ENCODE measurements at regions not wholly inside any gene's neighbourhood (a gene's known extent, or its start where the extent isn't known, plus 50 kb on each side); places are given as distances from the start of the nearest gene placed in this dataset.
"Not testable (repeated sequence)": the region's sequence is repeated elsewhere in the genome, so short reads cannot be mapped to it uniquely, and the experiment has no call there.

- no peak for DNase-seq (ENCODE audit: low spot score)
Observed at GRCh38 chrX:121853762-121854613, 806.6 kb downstream of the GLUD2 start.

DNA sequence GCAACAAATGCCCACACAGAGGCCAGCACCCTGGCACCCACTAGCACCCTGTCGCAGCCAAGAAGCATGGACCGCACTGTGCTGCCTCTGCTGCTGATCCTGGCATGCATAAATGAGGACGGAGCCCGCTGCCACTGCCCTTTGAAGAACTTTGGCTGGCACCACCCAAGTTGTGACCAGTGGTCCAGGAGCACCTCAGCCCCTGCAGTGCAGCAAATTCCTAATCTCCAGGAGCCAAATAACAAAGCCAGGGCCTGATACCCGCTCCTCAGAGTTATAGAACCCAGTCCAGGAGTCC, 807.2 kb downstream of the GLUD2 start:
- no peak for DNase-seq (ENCODE audit: low spot score)

- DNase-seq (ENCODE audit: low spot score): no peak
Observed at GRCh38 chrX:121858867-121859647, 811.6 kb downstream of the GLUD2 start.

DNA sequence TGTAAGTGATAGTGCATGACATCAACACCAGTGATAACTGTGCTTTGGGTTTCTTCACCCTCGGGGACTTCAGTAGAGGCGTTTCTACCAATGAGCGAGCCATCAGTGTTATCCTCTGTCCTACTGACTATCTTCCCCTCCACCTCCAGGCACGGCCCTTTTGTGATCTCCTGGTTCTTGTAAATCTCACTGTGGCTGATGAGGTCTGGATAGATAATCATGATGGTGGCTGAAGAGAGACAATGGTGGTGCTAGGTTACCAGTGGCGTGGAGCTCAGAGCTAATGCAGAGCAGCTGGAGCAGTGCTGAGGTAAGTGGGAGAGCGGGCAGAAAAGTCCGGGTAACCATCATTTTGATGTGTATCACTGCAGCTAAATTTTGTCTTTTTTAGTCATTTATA, 816.6 kb downstream of the GLUD2 start:
- DNase-seq (ENCODE audit: low spot score): no peak

DNA sequence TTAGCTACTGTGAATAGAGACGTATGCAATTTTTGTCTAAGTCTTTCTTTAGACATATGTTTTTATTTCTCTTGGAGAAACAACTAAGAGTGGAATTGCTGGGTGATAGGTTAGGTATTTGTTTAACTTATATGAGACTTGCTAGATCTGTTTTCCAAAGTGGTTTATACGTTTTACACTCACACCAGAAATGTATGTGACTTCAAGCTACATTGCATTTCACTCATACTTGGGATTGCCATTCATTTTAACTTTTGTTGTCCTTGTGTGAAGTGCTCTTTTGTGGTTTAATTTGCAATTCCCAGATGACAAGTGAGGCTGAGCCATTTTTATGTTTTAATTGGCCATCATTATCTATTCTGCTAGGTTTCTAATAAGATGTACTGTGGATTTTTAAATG, 817.2 kb downstream of the GLUD2 start:
- DNase-seq (ENCODE audit: low spot score): no peak

DNA sequence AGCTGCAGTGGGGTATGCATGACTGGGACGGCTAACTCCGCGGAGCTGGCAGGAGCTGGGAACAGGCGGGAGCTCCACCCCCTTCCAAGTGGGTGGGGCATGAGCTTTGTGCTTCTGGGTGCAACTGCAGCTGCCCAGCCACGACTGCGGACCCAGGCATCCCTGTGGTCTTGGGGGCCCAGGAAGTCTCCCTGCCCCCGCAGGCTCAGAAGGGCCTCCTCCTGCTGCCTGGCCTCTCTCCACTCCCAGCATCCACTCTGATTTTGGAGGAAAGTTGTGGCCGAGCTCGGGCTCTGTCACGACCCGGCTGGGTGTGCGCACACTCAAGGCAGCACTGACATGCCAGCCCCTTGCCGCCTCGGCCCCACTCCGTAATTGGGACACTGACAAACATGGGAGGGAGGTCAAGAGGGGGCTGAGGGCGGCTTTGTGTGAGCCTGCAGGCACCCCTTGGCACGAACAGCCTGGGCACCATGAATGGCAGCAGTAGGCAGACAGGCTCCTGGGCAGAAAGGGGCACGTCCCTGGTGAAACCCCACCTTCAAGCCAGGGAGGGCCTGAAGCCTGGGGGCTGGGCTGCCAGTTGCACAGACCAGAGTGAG, 822.6 kb downstream of the GLUD2 start:
- no peak for DNase-seq (ENCODE audit: low spot score)

DNA sequence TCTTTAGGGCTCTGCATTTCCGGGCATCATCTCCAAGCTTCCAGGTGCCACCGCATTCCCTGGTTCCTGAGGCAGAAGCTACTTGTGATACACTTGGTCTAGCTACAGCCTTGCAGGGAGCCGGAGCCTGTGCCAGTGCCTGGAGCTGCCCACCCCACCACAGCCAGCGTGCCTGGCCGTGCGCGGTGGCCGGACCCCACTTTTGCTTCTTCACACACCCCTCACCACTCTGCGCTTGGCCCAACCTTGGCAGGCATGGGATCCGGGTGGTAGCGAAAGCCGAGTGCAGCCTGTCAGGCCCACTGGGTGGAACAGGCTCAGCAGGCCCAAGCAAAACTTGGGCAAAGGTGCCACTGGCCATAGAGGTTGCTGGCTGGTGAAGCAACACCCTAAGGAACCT, 823.7 kb downstream of the GLUD2 start:
- DNase-seq (ENCODE audit: low spot score): no peak

- DNase-seq (ENCODE audit: low spot score): no peak
Observed at GRCh38 chrX:121876305-121876704, 828.9 kb downstream of the GLUD2 start.

GRCh38 chrX:121877337-121877736, 829.9 kb downstream of the GLUD2 start:
- DNase-seq (ENCODE audit: low spot score): not testable (repeated sequence)

GRCh38 chrX:121886557-121886956, 839.1 kb downstream of the GLUD2 start:
- DNase-seq (ENCODE audit: low spot score): no peak

- no peak for DNase-seq (ENCODE audit: low spot score)
Observed at GRCh38 chrX:121894756-121895155, 847.3 kb downstream of the GLUD2 start.

DNA sequence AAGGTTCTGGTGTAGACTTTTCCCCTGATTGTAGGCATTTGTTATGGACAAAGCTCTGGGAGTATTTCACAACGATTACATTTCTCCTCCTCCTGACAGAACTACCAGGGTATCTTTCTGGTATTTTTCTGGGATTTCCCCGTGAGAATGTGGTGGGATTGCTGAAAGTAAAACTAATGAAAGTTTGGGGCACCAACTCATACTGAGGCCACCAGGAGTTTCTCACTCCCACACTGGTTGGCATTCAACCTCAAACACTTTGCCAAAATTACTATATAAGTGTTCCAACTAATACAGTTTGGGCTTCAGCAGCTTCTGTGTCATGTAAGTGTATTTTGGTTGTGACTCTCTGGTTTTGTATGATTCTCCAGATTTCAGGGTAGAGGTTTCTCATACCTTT, 855.1 kb downstream of the GLUD2 start:
- DNase-seq (ENCODE audit: low spot score): no peak

- DNase-seq (ENCODE audit: low spot score): no peak
Observed at GRCh38 chrX:121903961-121904360, 856.6 kb downstream of the GLUD2 start.

DNA sequence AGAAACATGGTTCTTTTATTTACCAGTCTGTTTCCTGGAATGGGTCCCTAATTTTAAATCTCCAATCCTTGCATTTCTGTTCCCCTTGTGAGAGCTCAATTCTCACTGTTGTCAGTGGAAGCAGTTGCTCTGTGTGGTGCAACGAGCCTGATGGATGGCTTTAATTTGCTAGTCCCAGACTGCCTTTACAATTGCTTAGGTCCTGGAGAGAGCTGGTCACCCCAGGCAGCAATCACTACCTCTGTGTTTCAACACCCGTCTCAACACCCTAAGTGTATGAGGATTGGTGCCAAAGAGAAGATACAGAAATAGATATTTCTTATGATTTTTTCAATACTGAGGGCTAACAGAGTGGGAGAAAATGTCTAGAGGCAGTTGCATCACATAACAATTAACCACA, 873.8 kb downstream of the GLUD2 start:
- no peak for DNase-seq (ENCODE audit: low spot score)

- DNase-seq (ENCODE audit: low spot score): no peak
Observed at GRCh38 chrX:121931567-121931966, 884.2 kb downstream of the GLUD2 start.

- no peak for DNase-seq (ENCODE audit: low spot score)
Observed at GRCh38 chrX:121932688-121933087, 885.3 kb downstream of the GLUD2 start.

GRCh38 chrX:121949041-121949760, 901.8 kb downstream of the GLUD2 start:
- DNase-seq (ENCODE audit: low spot score): no peak

DNA sequence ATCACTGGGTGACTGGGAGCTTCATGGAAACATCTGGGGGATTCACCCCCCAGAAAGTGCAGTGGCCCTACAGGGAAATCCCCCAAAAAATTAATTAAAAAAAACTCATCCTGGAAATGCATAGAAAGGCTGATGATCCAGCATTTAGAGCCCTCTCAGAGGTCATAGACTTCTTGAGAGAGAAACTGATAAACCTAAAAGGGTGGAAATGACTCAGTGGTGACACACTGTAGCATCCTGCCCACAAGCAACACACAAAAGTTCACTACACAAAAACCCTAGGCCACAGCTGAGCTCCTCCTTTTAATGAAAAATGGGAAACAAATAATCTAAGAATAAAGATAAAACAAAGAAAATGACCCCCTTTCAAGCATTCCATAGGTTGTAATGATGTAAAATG, 911.5 kb downstream of the GLUD2 start:
- no peak for DNase-seq (ENCODE audit: low spot score)

DNA sequence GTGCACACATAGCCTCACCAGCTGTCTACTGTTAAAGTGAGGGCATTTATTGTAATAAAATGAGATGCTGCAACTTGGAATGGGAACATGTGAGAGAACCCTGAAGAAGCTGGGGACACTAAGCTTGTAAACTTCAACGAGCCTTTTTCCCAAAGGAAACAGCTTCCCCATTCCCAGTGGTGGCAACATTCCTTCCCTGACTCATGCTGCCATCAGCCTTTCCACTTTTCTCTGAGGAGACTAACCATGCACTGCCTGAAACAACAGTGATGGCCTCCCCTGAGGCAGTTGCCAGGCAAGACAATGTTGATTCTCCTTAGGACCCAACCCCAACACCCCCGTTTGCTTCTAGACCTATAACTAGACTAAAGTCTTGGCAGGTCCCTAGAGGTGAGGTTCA, 928.3 kb downstream of the GLUD2 start:
- no peak for DNase-seq (ENCODE audit: low spot score)

DNA sequence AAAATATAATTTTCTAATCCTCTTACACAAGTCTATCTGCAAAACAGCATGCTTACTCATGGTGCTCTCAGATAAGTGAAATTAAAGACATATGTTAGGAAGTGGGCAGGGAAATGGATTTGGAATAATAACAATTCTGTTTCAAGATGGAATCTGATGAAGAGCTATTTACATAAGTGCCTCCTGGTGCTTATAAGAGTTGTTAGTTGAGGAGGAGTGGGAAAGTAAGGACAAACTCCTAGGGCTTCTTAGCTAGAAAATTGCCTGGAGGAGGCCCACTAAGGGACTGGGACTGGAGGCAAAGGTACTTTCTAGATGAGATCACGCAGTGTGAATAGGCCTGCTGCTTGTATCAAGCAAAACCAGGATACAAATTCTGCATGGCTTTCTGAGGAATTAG, 939.8 kb downstream of the GLUD2 start:
- DNase-seq (ENCODE audit: low spot score): no peak

GRCh38 chrX:121987835-121988234, 940.4 kb downstream of the GLUD2 start:
- DNase-seq (ENCODE audit: low spot score): no peak

DNA sequence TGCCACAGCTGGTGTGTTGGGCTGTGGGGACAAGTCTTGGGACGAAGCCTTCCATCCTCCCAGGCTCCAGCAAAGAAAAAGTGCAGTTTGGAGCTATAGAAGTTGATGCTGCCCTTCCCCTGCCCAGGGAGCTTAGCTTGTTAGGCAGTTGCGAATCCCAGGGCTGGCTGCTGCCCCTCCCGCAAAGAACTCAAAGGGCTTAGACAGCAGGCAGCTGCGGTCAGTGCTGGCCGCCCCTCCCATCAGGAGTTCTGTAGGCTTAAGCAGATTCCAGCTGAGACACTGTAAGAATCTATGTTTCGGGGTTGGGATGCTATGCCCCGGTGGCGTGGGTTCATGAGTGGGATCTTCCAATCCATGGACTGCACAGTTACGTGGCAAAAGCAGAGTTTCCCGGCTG, 956.7 kb downstream of the GLUD2 start:
- DNase-seq (ENCODE audit: low spot score): no peak
